HepG2 (cell line): ENCODE measurements at regions not wholly inside any gene's neighbourhood (a gene's known extent, or its start where the extent isn't known, plus 50 kb on each side); places are given as distances from the start of the nearest gene placed in this dataset.

Experiments used
- ATAC-seq: fragments of 200-7000 bp; cut with Tn5 transposase; 3 replicates; pipeline ENCODE4 v1.9.1; 2020; ENCODE audit warnings: mild to moderate bottlenecking, moderate library complexity
- BruUV-seq: library from RNA; stranded (reverse); fragments of 400-500 nt; replicated peaks from 2 replicates; lab custom pipeline; 2021; lab: Mats Ljungman, UMichigan
- CTCF ChIA-PET: fragments of 300-600 bp; formaldehyde crosslinking; extraction: SDS; loops from one replicate; lab custom pipeline; 2021; ENCODE audit warnings: low total read pairs, inconsistent platforms, low intra/inter-chr PET ratio; lab: Yijun Ruan, JAX
- POLR2A ChIA-PET: fragments of 350-600 bp; sonication (Branson Sonifier 250); formaldehyde crosslinking; loops from one replicate; lab custom pipeline; 2020; ENCODE audit warnings: antibody characterized with exemption, inconsistent platforms; lab: Yijun Ruan, JAX
- DNase-seq: peaks from one replicate; pipeline ENCODE4 v3.0.0-alpha.2; 2015; ENCODE audit warnings: low spot score
- FAIRE-seq: peaks from 3 replicates; lab custom pipeline; 2011; peaks lifted over from hg19 to GRCh38; lab: Jason Lieb, UNC
- H2AFZ ChIP-seq: one replicate; pipeline ENCODE4 v1.6.1; 2011; ENCODE audit warnings: low read length, inconsistent platforms
- H3K27ac ChIP-seq: fragments of 300-600 bp; 3 replicates; pipeline ENCODE4 v1.8.0; 2011; ENCODE audit warnings: mixed run types, mild to moderate bottlenecking, mixed read lengths, low read length, inconsistent platforms; ENCODE audit not compliant: insufficient read depth; ENCODE audit errors: extremely low read length
- H3K27me3 ChIP-seq, 2 experiments: fragments of 200-600 bp in 1 of 2; 2 replicates in 1 of 2; 3 replicates in 1 of 2; pipeline versions ENCODE4 v1.6.0 to v1.8.0; 2011; ENCODE audit warnings: low read length in 2 of 2, mild to moderate bottlenecking in 2 of 2, moderate library complexity in 2 of 2, inconsistent platforms in 1 of 2; ENCODE audit not compliant: insufficient read depth in 2 of 2, control insufficient read depth in 1 of 2
- H3K36me3 ChIP-seq, 2 experiments: fragments of 200-600 bp in 1 of 2; replicated peaks in 1 of 2; 2 replicates in 1 of 2; 3 replicates in 1 of 2; pipeline versions ENCODE4 v1.5.1 to v1.8.0; 2011; ENCODE audit warnings: low read length in 2 of 2, inconsistent platforms in 1 of 2; ENCODE audit not compliant: insufficient read depth in 2 of 2, control insufficient read depth in 1 of 2
- H3K4me1 ChIP-seq: 2 replicates; pipeline ENCODE4 v1.5.1; 2012; ENCODE audit warnings: low read length, inconsistent platforms; ENCODE audit not compliant: insufficient read depth
- H3K4me2 ChIP-seq: 2 replicates; pipeline ENCODE4 v1.6.0; 2011; ENCODE audit warnings: low read depth, low read length, inconsistent platforms
- H3K4me3 ChIP-seq, 3 experiments: fragments of 200-600 bp in 1 of 3; sonication (generic), shearing (Covaris generic) in 1 of 3; replicated peaks in 1 of 3; 2 replicates each; pipeline ENCODE4 v1.5.1; 2011 to 2016; ENCODE audit warnings: low read length in 3 of 3, inconsistent platforms in 2 of 3, low read depth in 2 of 3, mild to moderate bottlenecking in 2 of 3, control low read depth in 1 of 3, mixed read lengths in 1 of 3; ENCODE audit not compliant: insufficient read depth in 1 of 3
- H3K79me2 ChIP-seq: one replicate; pipeline ENCODE4 v1.6.1; 2011; ENCODE audit warnings: low read length, inconsistent platforms; ENCODE audit not compliant: insufficient read depth
- H3K9ac ChIP-seq: 2 replicates; pipeline ENCODE4 v1.6.0; 2011; ENCODE audit warnings: mild to moderate bottlenecking, low read depth, low read length, inconsistent platforms; ENCODE audit not compliant: insufficient read depth
- H3K9me3 ChIP-seq: 2 replicates; pipeline ENCODE4 v1.5.1; 2012; ENCODE audit warnings: mild to moderate bottlenecking, low read length
- H4K20me1 ChIP-seq: 2 replicates; pipeline ENCODE4 v1.6.0; 2011; ENCODE audit warnings: inconsistent platforms, mild to moderate bottlenecking, low read length, moderate library complexity; ENCODE audit not compliant: insufficient read depth
- ATF2 ChIP-seq: sonication (generic); formaldehyde crosslinking; IDR thresholded peaks from 2 replicates; pipeline ENCODE4 v1.4.0; 2020; ENCODE audit warnings: missing genetic modification reagents
- BHLHE40 ChIP-seq: IDR thresholded peaks from 2 replicates; pipeline ENCODE4 v1.6.1; 2011; ENCODE audit warnings: low read length, improper control_type of control experiment
- HMG20B ChIP-seq: conservative IDR thresholded peaks from 2 replicates; pipeline ENCODE4 v1.6.1; 2016; ENCODE audit warnings: missing genetic modification reagents, missing compliant biosample characterization
- PHF8 ChIP-seq: sonication (generic); formaldehyde crosslinking; IDR thresholded peaks from 2 replicates; pipeline ENCODE4 v1.5.0; 2020; ENCODE audit warnings: missing genetic modification reagents
- SYNCRIP ChIP-seq: fragments of 200-400 bp; formaldehyde crosslinking; IDR thresholded peaks from 2 replicates; pipeline ENCODE4 v1.6.1; 2018; ENCODE audit warnings: mild to moderate bottlenecking, low read depth, low read length; ENCODE audit not compliant: insufficient read depth
- THRA ChIP-seq: sonication (generic); formaldehyde crosslinking; IDR thresholded peaks from 2 replicates; pipeline ENCODE4 v1.4.0; 2020; ENCODE audit warnings: missing genetic modification reagents, borderline replicate concordance
- TRIM22 ChIP-seq: fragments of 450-650 bp; IDR thresholded peaks from 2 replicates; pipeline ENCODE4 v1.6.1; 2017
- TRIM24 ChIP-seq: sonication (generic); formaldehyde crosslinking; IDR thresholded peaks from 2 replicates; pipeline ENCODE4 v1.8.0; 2022; ENCODE audit warnings: mild to moderate bottlenecking, missing genetic modification reagents
- ZBTB10 ChIP-seq: sonication (generic); formaldehyde crosslinking; IDR thresholded peaks from 2 replicates; pipeline ENCODE4 v1.4.0; 2020; ENCODE audit warnings: missing genetic modification reagents, borderline replicate concordance
- ZFY ChIP-seq: sonication (generic); formaldehyde crosslinking; IDR thresholded peaks from 2 replicates; pipeline ENCODE4 v1.4.0; 2020; ENCODE audit warnings: missing genetic modification reagents
- ZNF441 ChIP-seq: sonication (generic); formaldehyde crosslinking; IDR thresholded peaks from 2 replicates; pipeline ENCODE4 v1.7.0; 2021; ENCODE audit warnings: missing genetic modification reagents, borderline replicate concordance
- ZNF772 ChIP-seq: sonication (generic); formaldehyde crosslinking; IDR thresholded peaks from 2 replicates; pipeline ENCODE4 v1.5.0; 2020; ENCODE audit warnings: mild to moderate bottlenecking, missing genetic modification reagents
- in situ Hi-C: cut with HindIII; loops from 2 replicates; pipeline ENCODE4 v1.10.0; 2017; ENCODE audit warnings: low pct_unique_long_range_greater_than_20kb; ENCODE audit not compliant: extremely low pct_ligation_motif_present
- intact Hi-C: fragments of 100-400 bp; cut with micrococcal nuclease; formaldehyde crosslinking; loops from one replicate; pipeline ENCODE4 v1.10.0; 2022; ENCODE audit not compliant: unreplicated experiment
- TF ChIP-seq, protein P1 (sequence below): sonication (generic); formaldehyde crosslinking; IDR thresholded peaks from 2 replicates; pipeline ENCODE4 v1.8.0; 2022; ENCODE audit warnings: missing genetic modification reagents, mild to moderate bottlenecking, moderate library complexity, borderline replicate concordance
- TF ChIP-seq, protein P2 (sequence below): sonication (generic); formaldehyde crosslinking; IDR thresholded peaks from 2 replicates; pipeline ENCODE4 v1.4.0; 2020; ENCODE audit warnings: missing genetic modification reagents, mild to moderate bottlenecking, borderline replicate concordance

DNA sequence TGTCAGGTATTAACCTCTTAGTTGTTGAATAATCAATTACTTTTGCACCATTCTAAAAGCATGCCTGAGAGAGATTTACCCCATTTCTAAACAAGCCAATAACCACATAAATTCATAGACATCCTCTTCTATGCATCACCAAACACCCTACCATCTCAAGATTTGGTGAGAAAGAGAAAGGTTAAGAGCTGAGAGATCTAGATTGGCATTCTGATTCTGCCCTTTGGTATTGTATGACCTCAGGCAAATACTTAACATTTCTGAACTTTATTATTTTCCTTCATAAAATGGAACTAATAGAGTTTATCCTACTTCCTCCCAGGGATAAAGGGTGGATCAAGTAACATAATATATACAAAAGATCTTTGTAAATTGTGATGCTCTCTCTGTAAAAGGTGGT is 146.5 kb upstream of the MME start:
- Histone ChIP-seq H2AFZ (no peak overlapping the region), H3K27ac (no peak overlapping the region), H3K9ac (no peak overlapping the region), H3K4me2 (no peak overlapping the region), H3K4me3 (no peak overlapping the region), H3K9me3 (no peaks in the 10 kb centered on the region; the same call in 1 of the 2 replicates), H4K20me1 (no peaks in the 10 kb centered on the region), H3K4me1 (no peaks in the 10 kb centered on the region), H3K36me3 (no peaks in the 10 kb centered on the region), H3K79me2 (no peaks in the 10 kb centered on the region), H3K27me3 (no peaks in the 10 kb centered on the region)
- no TSS peak for BruUV-seq
- DNase-seq (no peak), ATAC-seq (no peak), FAIRE-seq (no peak)
- intact Hi-C loops (no loop called here), in situ Hi-C loops (no loop called here)
- ChIA-PET POLR2A (no interaction called here), CTCF (no interaction called here)
- TF ChIP-seq ZBTB10 (CRISPR knock-in tag) (no peak), ATF2 (CRISPR knock-in tag) (no peak), TRIM24 (CRISPR knock-in tag) (no peak), THRA (CRISPR knock-in tag) (no peak), PHF8 (CRISPR knock-in tag) (no peak), SYNCRIP (no peak), ZNF772 (no peak), TRIM22 (no peak), ZFY (CRISPR knock-in tag) (no peak), HMG20B (no peak), ZNF441 (CRISPR knock-in tag) (no peak), BHLHE40 (no peak)
- TF ChIP-seq, protein P1, sequence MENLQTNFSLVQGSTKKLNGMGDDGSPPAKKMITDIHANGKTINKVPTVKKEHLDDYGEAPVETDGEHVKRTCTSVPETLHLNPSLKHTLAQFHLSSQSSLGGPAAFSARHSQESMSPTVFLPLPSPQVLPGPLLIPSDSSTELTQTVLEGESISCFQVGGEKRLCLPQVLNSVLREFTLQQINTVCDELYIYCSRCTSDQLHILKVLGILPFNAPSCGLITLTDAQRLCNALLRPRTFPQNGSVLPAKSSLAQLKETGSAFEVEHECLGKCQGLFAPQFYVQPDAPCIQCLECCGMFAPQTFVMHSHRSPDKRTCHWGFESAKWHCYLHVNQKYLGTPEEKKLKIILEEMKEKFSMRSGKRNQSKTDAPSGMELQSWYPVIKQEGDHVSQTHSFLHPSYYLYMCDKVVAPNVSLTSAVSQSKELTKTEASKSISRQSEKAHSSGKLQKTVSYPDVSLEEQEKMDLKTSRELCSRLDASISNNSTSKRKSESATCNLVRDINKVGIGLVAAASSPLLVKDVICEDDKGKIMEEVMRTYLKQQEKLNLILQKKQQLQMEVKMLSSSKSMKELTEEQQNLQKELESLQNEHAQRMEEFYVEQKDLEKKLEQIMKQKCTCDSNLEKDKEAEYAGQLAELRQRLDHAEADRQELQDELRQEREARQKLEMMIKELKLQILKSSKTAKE (CRISPR knock-in tag), result no peak
- TF ChIP-seq, protein P2, sequence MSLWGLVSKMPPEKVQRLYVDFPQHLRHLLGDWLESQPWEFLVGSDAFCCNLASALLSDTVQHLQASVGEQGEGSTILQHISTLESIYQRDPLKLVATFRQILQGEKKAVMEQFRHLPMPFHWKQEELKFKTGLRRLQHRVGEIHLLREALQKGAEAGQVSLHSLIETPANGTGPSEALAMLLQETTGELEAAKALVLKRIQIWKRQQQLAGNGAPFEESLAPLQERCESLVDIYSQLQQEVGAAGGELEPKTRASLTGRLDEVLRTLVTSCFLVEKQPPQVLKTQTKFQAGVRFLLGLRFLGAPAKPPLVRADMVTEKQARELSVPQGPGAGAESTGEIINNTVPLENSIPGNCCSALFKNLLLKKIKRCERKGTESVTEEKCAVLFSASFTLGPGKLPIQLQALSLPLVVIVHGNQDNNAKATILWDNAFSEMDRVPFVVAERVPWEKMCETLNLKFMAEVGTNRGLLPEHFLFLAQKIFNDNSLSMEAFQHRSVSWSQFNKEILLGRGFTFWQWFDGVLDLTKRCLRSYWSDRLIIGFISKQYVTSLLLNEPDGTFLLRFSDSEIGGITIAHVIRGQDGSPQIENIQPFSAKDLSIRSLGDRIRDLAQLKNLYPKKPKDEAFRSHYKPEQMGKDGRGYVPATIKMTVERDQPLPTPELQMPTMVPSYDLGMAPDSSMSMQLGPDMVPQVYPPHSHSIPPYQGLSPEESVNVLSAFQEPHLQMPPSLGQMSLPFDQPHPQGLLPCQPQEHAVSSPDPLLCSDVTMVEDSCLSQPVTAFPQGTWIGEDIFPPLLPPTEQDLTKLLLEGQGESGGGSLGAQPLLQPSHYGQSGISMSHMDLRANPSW (CRISPR knock-in tag), result no peak
